Liver (tissue), 8 donors: ENCODE measurements at regions not wholly inside any gene's neighbourhood (a gene's known extent, or its start where the extent isn't known, plus 50 kb on each side); places are given as distances from the start of the nearest gene placed in this dataset.

ENCODE experiments used
- DNase-seq: peaks from one replicate; pipeline ENCODE4 v3.0.0-alpha.2; 2017; ENCODE audit warnings: low spot score
- H3K27ac ChIP-seq, 2 donors: one replicate each; pipeline ENCODE4 v1.7.0; 2013; ENCODE audit warnings: inconsistent platforms in 2 of 2, low read length in 2 of 2, control low read depth in 1 of 2, low read depth in 1 of 2, mild to moderate bottlenecking in 1 of 2
- H3K27me3 ChIP-seq, 4 donors: one replicate each; pipeline versions ENCODE4 v1.6.1 to v1.7.0; 2013; ENCODE audit warnings: low read length in 3 of 4, inconsistent platforms in 1 of 4, mild to moderate bottlenecking in 1 of 4, moderate library complexity in 1 of 4; ENCODE audit not compliant: control insufficient read depth in 4 of 4, insufficient read depth in 4 of 4
- H3K36me3 ChIP-seq, 4 donors: one replicate each; pipeline versions ENCODE4 v1.6.1 to v1.7.0; 2013; ENCODE audit warnings: low read length in 3 of 4, mild to moderate bottlenecking in 3 of 4, low read depth in 1 of 4, moderate library complexity in 1 of 4; ENCODE audit not compliant: control insufficient read depth in 4 of 4, insufficient read depth in 3 of 4
- H3K4me1 ChIP-seq, 4 donors: one replicate each; pipeline versions ENCODE4 v1.6.1 to v1.7.0; 2013; ENCODE audit warnings: low read length in 3 of 4, mild to moderate bottlenecking in 3 of 4, moderate library complexity in 1 of 4; ENCODE audit not compliant: control insufficient read depth in 4 of 4, insufficient read depth in 4 of 4
- H3K4me3 ChIP-seq, 3 donors: one replicate each; pipeline versions ENCODE4 v1.6.1 to v1.7.0; 2013; ENCODE audit warnings: low read length in 3 of 3, control low read depth in 1 of 3, low read depth in 1 of 3, mild to moderate bottlenecking in 1 of 3
- H3K9ac ChIP-seq, 2 donors: one replicate each; pipeline ENCODE4 v1.7.0; 2013; ENCODE audit warnings: low read length in 2 of 2, mild to moderate bottlenecking in 2 of 2, moderate library complexity in 2 of 2, control low read depth in 1 of 2, low read depth in 1 of 2
- H3K9me3 ChIP-seq, 4 donors: one replicate each; pipeline versions ENCODE4 v1.6.1 to v1.7.0; 2013; ENCODE audit warnings: low read length in 3 of 4; ENCODE audit not compliant: control insufficient read depth in 4 of 4
- EGR1 ChIP-seq, 2 donors: IDR thresholded peaks; 2 replicates each; pipeline ENCODE4 v1.6.1; 2016 to 2018; ENCODE audit warnings: antibody characterized with exemption in 2 of 2, low read depth in 2 of 2
- FOXA1 ChIP-seq: IDR thresholded peaks from 2 replicates; pipeline ENCODE4 v1.6.1; 2016; ENCODE audit warnings: antibody characterized with exemption
- FOXA2 ChIP-seq: IDR thresholded peaks from 2 replicates; pipeline ENCODE4 v1.6.1; 2016; ENCODE audit warnings: antibody characterized with exemption
- GABPA ChIP-seq, 2 donors: IDR thresholded peaks in 1 of 2; conservative IDR thresholded peaks in 1 of 2; 2 replicates each; pipeline ENCODE4 v1.6.1; 2016; ENCODE audit warnings: antibody characterized with exemption in 2 of 2, mild to moderate bottlenecking in 1 of 2, moderate library complexity in 1 of 2
- HNF4A ChIP-seq, 2 donors: conservative IDR thresholded peaks; 2 replicates each; pipeline ENCODE4 v1.6.1; 2016; ENCODE audit warnings: antibody characterized with exemption in 2 of 2, mild to moderate bottlenecking in 2 of 2
- HNF4G ChIP-seq: IDR thresholded peaks from 2 replicates; pipeline ENCODE4 v1.6.1; 2016; ENCODE audit warnings: antibody characterized with exemption
- JUND ChIP-seq, 2 donors: IDR thresholded peaks; 2 replicates each; pipeline ENCODE4 v1.6.1; 2016; ENCODE audit warnings: antibody characterized with exemption in 2 of 2
- RAD21 ChIP-seq, 2 donors: IDR thresholded peaks; 2 replicates each; pipeline ENCODE4 v1.6.1; 2016; ENCODE audit warnings: antibody characterized with exemption in 2 of 2, mild to moderate bottlenecking in 2 of 2
- RXRA ChIP-seq, 2 donors: IDR thresholded peaks; 2 replicates each; pipeline ENCODE4 v1.6.1; 2017 to 2018; ENCODE audit warnings: antibody characterized with exemption in 2 of 2, mild to moderate bottlenecking in 1 of 2
- SP1 ChIP-seq: IDR thresholded peaks from 2 replicates; pipeline ENCODE4 v1.6.1; 2018; ENCODE audit warnings: antibody characterized with exemption, mild to moderate bottlenecking
- TAF1 ChIP-seq: conservative IDR thresholded peaks from 2 replicates; pipeline ENCODE4 v1.6.1; 2016; ENCODE audit warnings: antibody characterized with exemption, mild to moderate bottlenecking
- YY1 ChIP-seq: IDR thresholded peaks from 2 replicates; pipeline ENCODE4 v1.6.1; 2016; ENCODE audit warnings: antibody characterized with exemption, mild to moderate bottlenecking
- WGBS: extraction: QIAGEN DNeasy Blood & Tissue Kit; methylation state at CpG from one replicate; pipeline ENCODE4 v1.1.7; 2013; 5-methylcytosine and 5-hydroxymethylcytosine counted together
- TF ChIP-seq, protein P1 (sequence below): fragments of 150-350 bp; IDR thresholded peaks from 2 replicates; pipeline ENCODE4 v1.5.1; 2017; ENCODE audit warnings: improper control_type of control experiment, low read depth, low read length; ENCODE audit not compliant: missing input control
- TF ChIP-seq, protein P2 (sequence below): IDR thresholded peaks from 2 replicates; pipeline ENCODE4 v1.6.1; 2016; ENCODE audit warnings: antibody characterized with exemption, mild to moderate bottlenecking
- TF ChIP-seq, protein P3 (sequence below): IDR thresholded peaks from 2 replicates; pipeline ENCODE4 v1.6.1; 2016; ENCODE audit warnings: antibody characterized with exemption
- TF ChIP-seq, protein P4 (sequence below): IDR thresholded peaks from 2 replicates; pipeline ENCODE4 v1.6.1; 2016; ENCODE audit warnings: antibody characterized with exemption
- TF ChIP-seq, protein P5 (sequence below): IDR thresholded peaks from 2 replicates; pipeline ENCODE4 v1.6.1; 2016; ENCODE audit warnings: antibody characterized with exemption
- donor health status: healthy.
- donor health status: healthy.
- donor health status: healthy.
- donor health status: healthy.
- donor health status: healthy.

DNA sequence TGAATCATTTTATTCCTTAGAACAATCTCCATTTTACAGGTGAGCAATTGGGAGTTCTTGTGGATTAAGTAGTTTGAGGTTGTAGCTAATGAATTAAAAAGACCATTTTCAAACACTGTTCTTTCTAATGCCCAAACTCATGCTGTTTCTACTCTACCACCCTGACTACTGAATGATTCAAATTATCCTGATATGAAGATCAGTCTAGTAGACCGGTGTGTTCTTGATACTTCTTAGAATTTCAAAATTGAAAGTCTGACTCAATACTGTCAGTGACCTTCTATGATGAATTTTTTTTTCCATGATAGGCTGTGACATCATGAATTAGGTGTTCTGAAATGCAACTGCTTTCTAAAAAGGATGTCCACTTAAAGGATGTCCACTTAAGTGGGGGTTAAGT lies 515.5 kb downstream of the DMAC1 start:
- DNase-seq, result no peak
- H3K4me1 ChIP-seq, result no peaks in the 10 kb centered on the region
- H3K9me3 ChIP-seq, result no peaks in the 10 kb centered on the region
- H3K27ac ChIP-seq, result no peak overlapping the region
- H3K36me3 ChIP-seq, result no peaks in the 10 kb centered on the region
- H3K4me3 ChIP-seq, result no peak overlapping the region
- TF ChIP-seq TAF1, result no peak
- TF ChIP-seq FOXA1, result no peak
- no peak for TF ChIP-seq SP1
- TF ChIP-seq YY1, result no peak
- no peak for TF ChIP-seq GABPA (IDR thresholded peaks at IDR 0.05 in 1 of 2, conservative IDR thresholded peaks at IDR 0.05 in 1 of 2)
- TF ChIP-seq, protein P1, sequence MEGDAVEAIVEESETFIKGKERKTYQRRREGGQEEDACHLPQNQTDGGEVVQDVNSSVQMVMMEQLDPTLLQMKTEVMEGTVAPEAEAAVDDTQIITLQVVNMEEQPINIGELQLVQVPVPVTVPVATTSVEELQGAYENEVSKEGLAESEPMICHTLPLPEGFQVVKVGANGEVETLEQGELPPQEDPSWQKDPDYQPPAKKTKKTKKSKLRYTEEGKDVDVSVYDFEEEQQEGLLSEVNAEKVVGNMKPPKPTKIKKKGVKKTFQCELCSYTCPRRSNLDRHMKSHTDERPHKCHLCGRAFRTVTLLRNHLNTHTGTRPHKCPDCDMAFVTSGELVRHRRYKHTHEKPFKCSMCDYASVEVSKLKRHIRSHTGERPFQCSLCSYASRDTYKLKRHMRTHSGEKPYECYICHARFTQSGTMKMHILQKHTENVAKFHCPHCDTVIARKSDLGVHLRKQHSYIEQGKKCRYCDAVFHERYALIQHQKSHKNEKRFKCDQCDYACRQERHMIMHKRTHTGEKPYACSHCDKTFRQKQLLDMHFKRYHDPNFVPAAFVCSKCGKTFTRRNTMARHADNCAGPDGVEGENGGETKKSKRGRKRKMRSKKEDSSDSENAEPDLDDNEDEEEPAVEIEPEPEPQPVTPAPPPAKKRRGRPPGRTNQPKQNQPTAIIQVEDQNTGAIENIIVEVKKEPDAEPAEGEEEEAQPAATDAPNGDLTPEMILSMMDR, result no peak
- TF ChIP-seq, protein P2, sequence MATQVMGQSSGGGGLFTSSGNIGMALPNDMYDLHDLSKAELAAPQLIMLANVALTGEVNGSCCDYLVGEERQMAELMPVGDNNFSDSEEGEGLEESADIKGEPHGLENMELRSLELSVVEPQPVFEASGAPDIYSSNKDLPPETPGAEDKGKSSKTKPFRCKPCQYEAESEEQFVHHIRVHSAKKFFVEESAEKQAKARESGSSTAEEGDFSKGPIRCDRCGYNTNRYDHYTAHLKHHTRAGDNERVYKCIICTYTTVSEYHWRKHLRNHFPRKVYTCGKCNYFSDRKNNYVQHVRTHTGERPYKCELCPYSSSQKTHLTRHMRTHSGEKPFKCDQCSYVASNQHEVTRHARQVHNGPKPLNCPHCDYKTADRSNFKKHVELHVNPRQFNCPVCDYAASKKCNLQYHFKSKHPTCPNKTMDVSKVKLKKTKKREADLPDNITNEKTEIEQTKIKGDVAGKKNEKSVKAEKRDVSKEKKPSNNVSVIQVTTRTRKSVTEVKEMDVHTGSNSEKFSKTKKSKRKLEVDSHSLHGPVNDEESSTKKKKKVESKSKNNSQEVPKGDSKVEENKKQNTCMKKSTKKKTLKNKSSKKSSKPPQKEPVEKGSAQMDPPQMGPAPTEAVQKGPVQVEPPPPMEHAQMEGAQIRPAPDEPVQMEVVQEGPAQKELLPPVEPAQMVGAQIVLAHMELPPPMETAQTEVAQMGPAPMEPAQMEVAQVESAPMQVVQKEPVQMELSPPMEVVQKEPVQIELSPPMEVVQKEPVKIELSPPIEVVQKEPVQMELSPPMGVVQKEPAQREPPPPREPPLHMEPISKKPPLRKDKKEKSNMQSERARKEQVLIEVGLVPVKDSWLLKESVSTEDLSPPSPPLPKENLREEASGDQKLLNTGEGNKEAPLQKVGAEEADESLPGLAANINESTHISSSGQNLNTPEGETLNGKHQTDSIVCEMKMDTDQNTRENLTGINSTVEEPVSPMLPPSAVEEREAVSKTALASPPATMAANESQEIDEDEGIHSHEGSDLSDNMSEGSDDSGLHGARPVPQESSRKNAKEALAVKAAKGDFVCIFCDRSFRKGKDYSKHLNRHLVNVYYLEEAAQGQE, result no peak
- TF ChIP-seq, protein P3, sequence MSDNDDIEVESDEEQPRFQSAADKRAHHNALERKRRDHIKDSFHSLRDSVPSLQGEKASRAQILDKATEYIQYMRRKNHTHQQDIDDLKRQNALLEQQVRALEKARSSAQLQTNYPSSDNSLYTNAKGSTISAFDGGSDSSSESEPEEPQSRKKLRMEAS, result no peak
- no peak for TF ChIP-seq FOXA2
- no peak for TF ChIP-seq RXRA (IDR thresholded peaks at IDR 0.05)
- H3K9ac ChIP-seq, result no peak overlapping the region
- peaks cover 0 to 2% (median 0%) of the 10 kb centered on the region in 4 donors for H3K27me3 ChIP-seq
- 71% methylated on average over 1 of the region's 1 CpG for WGBS

DNA sequence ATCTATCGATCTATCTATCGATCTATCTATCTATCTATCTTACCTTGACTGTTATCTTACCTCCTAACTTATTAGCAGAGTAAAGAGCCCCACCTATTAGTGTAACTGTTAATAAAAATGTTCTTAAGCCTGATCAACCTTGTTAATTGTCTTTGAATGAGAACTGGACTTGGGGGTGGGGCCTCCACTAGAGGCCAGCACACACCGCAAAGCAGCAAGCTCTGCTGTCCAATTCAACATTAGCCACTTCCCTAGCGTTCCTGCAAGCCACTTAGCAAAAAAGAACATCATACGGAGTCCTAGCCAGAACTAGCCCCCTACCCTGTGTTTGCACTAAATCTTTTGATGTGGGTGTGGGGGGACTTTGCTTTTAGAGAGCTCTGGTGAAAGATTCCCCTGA lies 515.8 kb downstream of the KDM4C start:
- TF ChIP-seq, protein P3, result no peak
- TF ChIP-seq RAD21 (IDR thresholded peaks at IDR 0.05) (peak; percentile 78 to 81), HNF4G (no peak), SP1 (no peak), EGR1 (IDR thresholded peaks at IDR 0.05; ENCODE audit: low read depth in 2 of 2) (no peak), TAF1 (no peak), HNF4A (conservative IDR thresholded peaks at IDR 0.05) (no peak), JUND (IDR thresholded peaks at IDR 0.05) (no peak), FOXA1 (no peak), RXRA (IDR thresholded peaks at IDR 0.05) (no peak), GABPA (IDR thresholded peaks at IDR 0.05 in 1 of 2, conservative IDR thresholded peaks at IDR 0.05 in 1 of 2) (no peak), YY1 (no peak)
- TF ChIP-seq, protein P1, result peak; percentile 57
- TF ChIP-seq, protein P2, result no peak
- TF ChIP-seq, protein P4, sequence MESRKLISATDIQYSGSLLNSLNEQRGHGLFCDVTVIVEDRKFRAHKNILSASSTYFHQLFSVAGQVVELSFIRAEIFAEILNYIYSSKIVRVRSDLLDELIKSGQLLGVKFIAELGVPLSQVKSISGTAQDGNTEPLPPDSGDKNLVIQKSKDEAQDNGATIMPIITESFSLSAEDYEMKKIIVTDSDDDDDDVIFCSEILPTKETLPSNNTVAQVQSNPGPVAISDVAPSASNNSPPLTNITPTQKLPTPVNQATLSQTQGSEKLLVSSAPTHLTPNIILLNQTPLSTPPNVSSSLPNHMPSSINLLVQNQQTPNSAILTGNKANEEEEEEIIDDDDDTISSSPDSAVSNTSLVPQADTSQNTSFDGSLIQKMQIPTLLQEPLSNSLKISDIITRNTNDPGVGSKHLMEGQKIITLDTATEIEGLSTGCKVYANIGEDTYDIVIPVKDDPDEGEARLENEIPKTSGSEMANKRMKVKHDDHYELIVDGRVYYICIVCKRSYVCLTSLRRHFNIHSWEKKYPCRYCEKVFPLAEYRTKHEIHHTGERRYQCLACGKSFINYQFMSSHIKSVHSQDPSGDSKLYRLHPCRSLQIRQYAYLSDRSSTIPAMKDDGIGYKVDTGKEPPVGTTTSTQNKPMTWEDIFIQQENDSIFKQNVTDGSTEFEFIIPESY, result no peak
- TF ChIP-seq, protein P5, sequence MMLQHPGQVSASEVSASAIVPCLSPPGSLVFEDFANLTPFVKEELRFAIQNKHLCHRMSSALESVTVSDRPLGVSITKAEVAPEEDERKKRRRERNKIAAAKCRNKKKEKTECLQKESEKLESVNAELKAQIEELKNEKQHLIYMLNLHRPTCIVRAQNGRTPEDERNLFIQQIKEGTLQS, result no peak
- 55% methylated on average over 5 of the region's 5 CpGs for WGBS
- H3K27me3 ChIP-seq, result no peaks in the 10 kb centered on the region
- H3K36me3 ChIP-seq, result no peaks in the 10 kb centered on the region
- no peak overlapping the region for H3K4me3 ChIP-seq
- no peaks in the 10 kb centered on the region for H3K9me3 ChIP-seq
- H3K4me1 ChIP-seq, result no peaks in the 10 kb centered on the region
- no peak for DNase-seq
- no peak overlapping the region for H3K27ac ChIP-seq
- no peak overlapping the region for H3K9ac ChIP-seq
